GM18858 (cell line): ENCODE measurements at regions not wholly inside any gene's neighbourhood (a gene's known extent, or its start where the extent isn't known, plus 50 kb on each side); places are given as distances from the start of the nearest gene placed in this dataset.

Source experiments
- ATAC-seq: cut with Tn5 transposase; IDR thresholded peaks from one replicate; pipeline ENCODE4 v1.9.1; 2021; ENCODE audit not compliant: unreplicated experiment

- no peak for ATAC-seq
These were observed 75.7 kb upstream of the BTBD3 start for GRCh38 chr20:11841972-11842461.

GRCh38 chr20:11843289-11843688 is 74.4 kb upstream of the BTBD3 start:
- no peak for ATAC-seq

GRCh38 chr20:11844691-11845090 is 73.0 kb upstream of the BTBD3 start:
- no peak for ATAC-seq

- ATAC-seq = no peak
These were observed 72.4 kb upstream of the BTBD3 start for GRCh38 chr20:11845340-11845739.

GRCh38 chr20:11846131-11846530 is 71.6 kb upstream of the BTBD3 start:
- ATAC-seq = no peak

GRCh38 chr20:11847827-11848226 is 69.9 kb upstream of the BTBD3 start:
- no peak for ATAC-seq

GRCh38 chr20:11849270-11849915 is 68.3 kb upstream of the BTBD3 start:
- ATAC-seq = no peak

GRCh38 chr20:11849976-11850670 is 67.6 kb upstream of the BTBD3 start:
- ATAC-seq = no peak

GRCh38 chr20:11850901-11851300 is 66.8 kb upstream of the BTBD3 start:
- no peak for ATAC-seq

GRCh38 chr20:11851646-11852045 is 66.0 kb upstream of the BTBD3 start:
- ATAC-seq = no peak

- ATAC-seq = no peak
These were observed 65.5 kb upstream of the BTBD3 start for GRCh38 chr20:11852189-11852588.

- no peak for ATAC-seq
These were observed 64.9 kb upstream of the BTBD3 start for GRCh38 chr20:11852811-11853210.

GRCh38 chr20:11853359-11853758 is 64.3 kb upstream of the BTBD3 start:
- no peak for ATAC-seq

- no peak for ATAC-seq
These were observed 56.2 kb upstream of the BTBD3 start for GRCh38 chr20:11861479-11861878.

GRCh38 chr20:11867291-11867919 is 50.3 kb upstream of the BTBD3 start:
- ATAC-seq = no peak
